MM.1S (cell line): ENCODE measurements at regions not wholly inside any gene's neighbourhood (a gene's known extent, or its start where the extent isn't known, plus 50 kb on each side); places are given as distances from the start of the nearest gene placed in this dataset.

Experiments used
- DNase-seq: peaks from one replicate; pipeline ENCODE4 v3.0.0-alpha.2; 2015
- H2AFZ ChIP-seq: fragments of 300-600 bp; sonication (generic); 2 replicates; pipeline ENCODE4 v1.6.0; 2016; ENCODE audit warnings: antibody characterized with exemption, low read length
- H3F3A ChIP-seq: fragments of 300-600 bp; sonication (generic); 2 replicates; pipeline ENCODE4 v1.6.1; 2016; ENCODE audit warnings: mild to moderate bottlenecking, antibody characterized with exemption, low read length, moderate library complexity, mixed read lengths; ENCODE audit not compliant: insufficient read depth
- H3K27ac ChIP-seq: fragments of 300-600 bp; sonication (generic); 2 replicates; pipeline ENCODE4 v1.5.1; 2016; ENCODE audit warnings: mild to moderate bottlenecking, low read length
- H3K27me3 ChIP-seq: fragments of 300-600 bp; sonication (generic); replicated peaks from 2 replicates; pipeline ENCODE4 v1.6.0; 2016; ENCODE audit warnings: low read length; ENCODE audit not compliant: insufficient read depth
- H3K36me3 ChIP-seq: fragments of 300-600 bp; sonication (generic); replicated peaks from 2 replicates; pipeline ENCODE4 v1.6.1; 2016; ENCODE audit warnings: mild to moderate bottlenecking, low read length, mixed read lengths; ENCODE audit not compliant: insufficient read depth
- H3K4me1 ChIP-seq: fragments of 300-600 bp; sonication (generic); 2 replicates; pipeline ENCODE4 v1.6.1; 2016; ENCODE audit warnings: low read length, mixed read lengths
- H3K4me2 ChIP-seq: fragments of 300-600 bp; sonication (generic); 2 replicates; pipeline ENCODE4 v1.6.0; 2016; ENCODE audit warnings: low read depth, low read length
- H3K4me3 ChIP-seq: fragments of 300-600 bp; sonication (generic); 2 replicates; pipeline ENCODE4 v1.5.1; 2016; ENCODE audit warnings: low read length, mixed read lengths
- H3K79me2 ChIP-seq: fragments of 300-600 bp; sonication (generic); 2 replicates; pipeline ENCODE4 v1.6.1; 2016; ENCODE audit warnings: mixed run types, low read length, mixed read lengths
- H3K9ac ChIP-seq: fragments of 300-600 bp; sonication (generic); 2 replicates; pipeline ENCODE4 v1.6.1; 2016; ENCODE audit warnings: low read length, mixed read lengths
- H3K9me2 ChIP-seq: fragments of 300-600 bp; sonication (generic); replicated peaks from 2 replicates; pipeline ENCODE4 v1.6.1; 2016; ENCODE audit warnings: mild to moderate bottlenecking, low read length, mixed read lengths; ENCODE audit not compliant: insufficient read depth
- H3K9me3 ChIP-seq: fragments of 300-600 bp; sonication (generic); replicated peaks from 2 replicates; pipeline ENCODE4 v1.6.1; 2016; ENCODE audit warnings: mild to moderate bottlenecking, low read length, mixed read lengths; ENCODE audit not compliant: insufficient read depth
- H4K20me1 ChIP-seq: fragments of 300-600 bp; sonication (generic); 2 replicates; pipeline ENCODE4 v1.6.1; 2016; ENCODE audit warnings: mild to moderate bottlenecking, low read length, moderate library complexity, mixed read lengths; ENCODE audit not compliant: insufficient read depth
- EZH2 ChIP-seq: fragments of 300-600 bp; sonication (generic); optimal IDR thresholded peaks from 2 replicates; pipeline ENCODE3; 2017; ENCODE audit warnings: low read depth, mild to moderate bottlenecking, antibody characterized with exemption, low read length, mixed read lengths
- EZH2phosphoT487 ChIP-seq: fragments of 300-600 bp; sonication (generic); IDR thresholded peaks from 2 replicates; pipeline ENCODE4 v1.6.1; 2018; ENCODE audit warnings: antibody characterized with exemption, low read length
- TF ChIP-seq, protein P1 (sequence below): fragments of 300-600 bp; sonication (generic); IDR thresholded peaks from 2 replicates; pipeline ENCODE4 v1.5.1; 2016; ENCODE audit warnings: antibody characterized with exemption, low read length, mixed read lengths

DNA sequence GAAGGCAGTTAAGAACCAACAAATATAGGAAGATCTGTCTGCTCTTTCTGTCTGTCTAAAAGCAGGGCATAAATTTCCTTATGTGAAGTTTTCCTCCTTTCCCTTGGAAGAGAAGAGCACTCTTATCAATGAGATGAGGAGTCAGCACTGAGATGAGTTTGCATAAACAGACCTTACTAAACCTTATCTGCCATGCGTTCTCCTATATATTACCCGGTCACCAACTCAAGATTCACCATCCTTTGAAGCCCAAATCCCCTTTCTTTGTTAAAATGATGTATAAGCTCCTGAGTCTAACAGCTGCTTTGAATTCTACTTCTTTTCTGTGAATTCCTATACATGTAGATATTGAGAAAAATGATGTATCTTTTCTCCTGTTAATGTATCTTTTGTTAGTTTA, 65.5 kb upstream of the FHL2 start:
- Histone ChIP-seq H3K4me2 (no peak overlapping the region), H3K9ac (no peak overlapping the region), H2AFZ (no peak overlapping the region), H3K36me3 (no peaks in the 10 kb centered on the region), H3K9me3 (no peaks in the 10 kb centered on the region), H3K27me3 (no peaks in the 10 kb centered on the region), H3K9me2 (no peaks in the 10 kb centered on the region), H3K79me2 (no peaks in the 10 kb centered on the region), H3F3A (no peaks in the 10 kb centered on the region), H3K4me1 (no peaks in the 10 kb centered on the region), H3K27ac (no peak overlapping the region), H3K4me3 (no peak overlapping the region), H4K20me1 (no peaks in the 10 kb centered on the region)
- TF ChIP-seq EZH2: no peak
- TF ChIP-seq, protein P1, sequence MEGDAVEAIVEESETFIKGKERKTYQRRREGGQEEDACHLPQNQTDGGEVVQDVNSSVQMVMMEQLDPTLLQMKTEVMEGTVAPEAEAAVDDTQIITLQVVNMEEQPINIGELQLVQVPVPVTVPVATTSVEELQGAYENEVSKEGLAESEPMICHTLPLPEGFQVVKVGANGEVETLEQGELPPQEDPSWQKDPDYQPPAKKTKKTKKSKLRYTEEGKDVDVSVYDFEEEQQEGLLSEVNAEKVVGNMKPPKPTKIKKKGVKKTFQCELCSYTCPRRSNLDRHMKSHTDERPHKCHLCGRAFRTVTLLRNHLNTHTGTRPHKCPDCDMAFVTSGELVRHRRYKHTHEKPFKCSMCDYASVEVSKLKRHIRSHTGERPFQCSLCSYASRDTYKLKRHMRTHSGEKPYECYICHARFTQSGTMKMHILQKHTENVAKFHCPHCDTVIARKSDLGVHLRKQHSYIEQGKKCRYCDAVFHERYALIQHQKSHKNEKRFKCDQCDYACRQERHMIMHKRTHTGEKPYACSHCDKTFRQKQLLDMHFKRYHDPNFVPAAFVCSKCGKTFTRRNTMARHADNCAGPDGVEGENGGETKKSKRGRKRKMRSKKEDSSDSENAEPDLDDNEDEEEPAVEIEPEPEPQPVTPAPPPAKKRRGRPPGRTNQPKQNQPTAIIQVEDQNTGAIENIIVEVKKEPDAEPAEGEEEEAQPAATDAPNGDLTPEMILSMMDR: no peak
- TF ChIP-seq EZH2phosphoT487: no peak
- no peak for DNase-seq

DNA sequence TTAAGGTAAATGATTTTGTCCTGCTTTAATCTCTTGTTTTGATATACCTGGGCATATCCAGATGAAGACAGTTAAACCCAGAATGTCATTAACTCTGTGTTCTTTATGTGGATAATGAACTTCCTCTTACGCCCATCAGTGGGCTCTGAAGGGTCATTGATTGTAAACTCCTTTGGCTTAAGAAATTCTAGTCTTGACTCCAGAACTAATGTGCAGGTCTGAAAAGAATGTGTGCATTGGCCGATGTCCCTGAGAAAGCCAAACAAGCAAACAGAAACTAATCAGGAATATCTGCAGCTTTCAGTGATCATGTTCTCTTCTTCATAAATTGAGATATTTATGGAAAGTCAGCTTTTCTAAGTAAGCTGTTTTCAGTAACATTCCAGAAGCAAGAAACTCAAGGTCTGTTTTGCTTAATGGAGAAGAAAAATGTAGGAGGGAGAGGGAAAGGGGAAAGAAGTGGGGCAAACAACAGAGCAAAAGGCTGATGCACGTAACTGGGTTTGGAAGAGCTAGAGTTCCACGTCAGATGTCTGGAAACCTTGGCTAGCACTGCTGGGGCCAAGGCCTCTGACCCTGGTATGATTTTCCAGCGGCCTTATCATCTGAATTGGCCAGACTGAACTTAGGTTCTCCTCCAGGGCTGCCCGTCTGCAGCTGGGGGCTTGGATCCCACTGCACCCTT, 61.3 kb upstream of the FHL2 start:
- DNase-seq: no peak
- Histone ChIP-seq H3F3A (no peaks in the 10 kb centered on the region), H3K9ac (no peak overlapping the region), H3K9me3 (no peaks in the 10 kb centered on the region), H3K27ac (no peak overlapping the region), H3K9me2 (no peaks in the 10 kb centered on the region), H4K20me1 (no peaks in the 10 kb centered on the region), H3K4me1 (no peaks in the 10 kb centered on the region), H3K27me3 (no peaks in the 10 kb centered on the region), H3K4me2 (no peak overlapping the region), H2AFZ (no peak overlapping the region), H3K4me3 (no peak overlapping the region), H3K36me3 (no peaks in the 10 kb centered on the region), H3K79me2 (no peaks in the 10 kb centered on the region)
- TF ChIP-seq EZH2phosphoT487 (no peak), EZH2 (no peak)
- TF ChIP-seq, protein P1: no peak

DNA sequence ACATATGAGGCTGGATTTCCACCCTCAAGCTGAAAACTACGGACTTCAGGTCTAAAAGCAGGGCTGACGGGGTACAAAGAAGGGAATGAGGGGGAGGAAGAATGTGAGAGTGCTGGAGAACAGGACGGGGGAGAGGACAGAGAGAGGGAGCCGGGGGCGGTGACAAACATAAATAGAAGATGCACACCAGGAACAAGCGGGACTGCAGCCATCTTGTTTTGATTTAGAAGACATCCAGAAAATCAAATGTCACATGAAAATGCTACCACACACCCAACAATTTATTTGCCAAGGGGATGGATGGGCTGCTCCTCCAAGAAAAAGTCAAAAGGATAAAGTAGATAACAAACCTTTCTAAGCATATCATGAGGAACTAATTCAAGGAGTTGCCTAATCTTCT, 59.2 kb upstream of the FHL2 start:
- H3K27ac ChIP-seq: no peak overlapping the region
- H3K9me3 ChIP-seq: no peaks in the 10 kb centered on the region
- no peak for DNase-seq
- no peaks in the 10 kb centered on the region for H3K79me2 ChIP-seq
- no peaks in the 10 kb centered on the region for H3K27me3 ChIP-seq
- no peaks in the 10 kb centered on the region for H3K4me1 ChIP-seq
- TF ChIP-seq EZH2 (no peak), EZH2phosphoT487 (no peak)
- TF ChIP-seq, protein P1: no peak
- H2AFZ ChIP-seq: no peak overlapping the region
- no peaks in the 10 kb centered on the region for H4K20me1 ChIP-seq
- H3K36me3 ChIP-seq: no peaks in the 10 kb centered on the region
- no peak overlapping the region for H3K9ac ChIP-seq
- no peak overlapping the region for H3K4me3 ChIP-seq
- H3K4me2 ChIP-seq: no peak overlapping the region
- H3F3A ChIP-seq: no peaks in the 10 kb centered on the region
- no peaks in the 10 kb centered on the region for H3K9me2 ChIP-seq
